GM21360 (cell line): ENCODE measurements at regions not wholly inside any gene's neighbourhood (a gene's known extent, or its start where the extent isn't known, plus 50 kb on each side); places are given as distances from the start of the nearest gene placed in this dataset.

Experiments
- ATAC-seq: cut with Tn5 transposase; IDR thresholded peaks from one replicate; pipeline ENCODE4 v1.9.1; 2021; ENCODE audit warnings: mild to moderate bottlenecking, moderate library complexity; ENCODE audit not compliant: unreplicated experiment

GRCh38 chr17:13362341-13363122, 239.2 kb downstream of the HS3ST3A1 start:
- ATAC-seq: no peak

- ATAC-seq: no peak
These were observed 242.0 kb downstream of the HS3ST3A1 start for GRCh38 chr17:13359774-13360173.

GRCh38 chr17:13355054-13355453, 246.7 kb downstream of the HS3ST3A1 start:
- no peak for ATAC-seq

- ATAC-seq: no peak
These were observed 248.1 kb downstream of the HS3ST3A1 start for GRCh38 chr17:13353590-13353989.

- no peak for ATAC-seq
These were observed 248.8 kb downstream of the HS3ST3A1 start for GRCh38 chr17:13352747-13353415.

- ATAC-seq: no peak
These were observed 250.7 kb downstream of the HS3ST3A1 start for GRCh38 chr17:13351046-13351445.

- no peak for ATAC-seq
These were observed 251.3 kb downstream of the HS3ST3A1 start for GRCh38 chr17:13350466-13350865.

GRCh38 chr17:13346996-13347762, 254.6 kb downstream of the HS3ST3A1 start:
- ATAC-seq: no peak

- no peak for ATAC-seq
These were observed 255.1 kb downstream of the HS3ST3A1 start for GRCh38 chr17:13346592-13346991.

- ATAC-seq: no peak
These were observed 255.6 kb downstream of the HS3ST3A1 start for GRCh38 chr17:13346081-13346533.

GRCh38 chr17:13338421-13338820, 263.3 kb downstream of the HS3ST3A1 start:
- no peak for ATAC-seq

- ATAC-seq: no peak
These were observed 263.8 kb downstream of the HS3ST3A1 start for GRCh38 chr17:13337864-13338371.

- no peak for ATAC-seq
These were observed 264.6 kb downstream of the HS3ST3A1 start for GRCh38 chr17:13337151-13337550.

- no peak for ATAC-seq
These were observed 267.4 kb downstream of the HS3ST3A1 start for GRCh38 chr17:13334374-13334773.

- no peak for ATAC-seq
These were observed 268.1 kb downstream of the HS3ST3A1 start for GRCh38 chr17:13333661-13334060.

GRCh38 chr17:13332207-13332606, 269.5 kb downstream of the HS3ST3A1 start:
- ATAC-seq: no peak

- ATAC-seq: no peak
These were observed 272.3 kb downstream of the HS3ST3A1 start for GRCh38 chr17:13329421-13329820.

- ATAC-seq: no peak
These were observed 277.7 kb downstream of the HS3ST3A1 start for GRCh38 chr17:13323990-13324389.

GRCh38 chr17:13321951-13322701, 279.6 kb downstream of the HS3ST3A1 start:
- no peak for ATAC-seq

- ATAC-seq: no peak
These were observed 281.5 kb downstream of the HS3ST3A1 start for GRCh38 chr17:13320046-13320785.
